Brain microvascular endothelial cell (primary cell): ENCODE measurements at regions not wholly inside any gene's neighbourhood (a gene's known extent, or its start where the extent isn't known, plus 50 kb on each side); places are given as distances from the start of the nearest gene placed in this dataset.

Experiments used
- DNase-seq: peaks from one replicate; pipeline ENCODE4 v3.0.0-alpha.2; 2020
- H3K27ac ChIP-seq: fragments of 250-450 bp; sonication (Bioruptor Pico); 2 replicates; pipeline ENCODE4 v1.5.1; 2020; ENCODE audit warnings: mild to moderate bottlenecking, moderate library complexity
- H3K27me3 ChIP-seq: fragments of 250-450 bp; sonication (Bioruptor Pico); replicated peaks from 2 replicates; pipeline ENCODE4 v1.5.1; 2020; ENCODE audit warnings: mild to moderate bottlenecking
- H3K36me3 ChIP-seq: fragments of 250-450 bp; sonication (Bioruptor Pico); replicated peaks from 2 replicates; pipeline ENCODE4 v1.5.1; 2020; ENCODE audit warnings: mild to moderate bottlenecking
- H3K4me3 ChIP-seq: 2 replicates; pipeline ENCODE4 v1.5.1; 2011; ENCODE audit warnings: low read depth, mild to moderate bottlenecking, control low read depth, low read length, moderate library complexity
- CTCF ChIP-seq: IDR thresholded peaks from 2 replicates; pipeline ENCODE4 v1.5.1; 2011; ENCODE audit warnings: low read depth, mild to moderate bottlenecking, moderate library complexity, low read length, control low read depth, inconsistent platforms; ENCODE audit errors: missing control alignments
- in situ Hi-C: cut with HindIII; loops from 2 replicates; pipeline ENCODE4 v1.10.0; 2017; ENCODE audit warnings: low sequenced_read_pairs, low pct_ligation_motif_present

GRCh38 chr21:43355266-43355924 is 71.5 kb downstream of the SIK1 start:
- no peak for DNase-seq
- Histone ChIP-seq H3K36me3 (no peaks in the 10 kb centered on the region), H3K27me3 (no peaks in the 10 kb centered on the region), H3K27ac (no peak overlapping the region), H3K4me3 (no peak overlapping the region)
- TF ChIP-seq CTCF: no peak
- in situ Hi-C loops: no loop called here

GRCh38 chr21:43354666-43355065 is 72.3 kb downstream of the SIK1 start:
- in situ Hi-C loops: no loop called here
- Histone ChIP-seq H3K27me3 (no peaks in the 10 kb centered on the region), H3K27ac (no peak overlapping the region), H3K36me3 (no peaks in the 10 kb centered on the region), H3K4me3 (no peak overlapping the region)
- DNase-seq: no peak
- no peak for TF ChIP-seq CTCF

- in situ Hi-C loops: no loop called here
- H3K27ac ChIP-seq: no peak overlapping the region
- no peak overlapping the region for H3K4me3 ChIP-seq
- no peaks in the 10 kb centered on the region for H3K27me3 ChIP-seq
- DNase-seq: no peak
- TF ChIP-seq CTCF: no peak
- no peaks in the 10 kb centered on the region for H3K36me3 ChIP-seq
These were observed 72.9 kb downstream of the SIK1 start for GRCh38 chr21:43354026-43354420.

GRCh38 chr21:43353282-43354025 is 73.5 kb downstream of the SIK1 start:
- Histone ChIP-seq H3K27ac (no peak overlapping the region), H3K27me3 (no peaks in the 10 kb centered on the region), H3K36me3 (no peaks in the 10 kb centered on the region), H3K4me3 (no peak overlapping the region)
- no peak for TF ChIP-seq CTCF
- DNase-seq: no peak
- in situ Hi-C loops: no loop called here

GRCh38 chr21:43352568-43353281 is 74.2 kb downstream of the SIK1 start:
- in situ Hi-C loops: no loop called here
- Histone ChIP-seq H3K27me3 (no peaks in the 10 kb centered on the region), H3K4me3 (no peak overlapping the region), H3K36me3 (no peaks in the 10 kb centered on the region), H3K27ac (no peak overlapping the region)
- TF ChIP-seq CTCF: no peak
- no peak for DNase-seq
